T-helper 2 cell treated with Interferon-gamma antibody and Interleukin-4, amounts not matched to agents 100 ng/mL and 5 ng/mL, for 36 hours (primary cell): ENCODE measurements at regions not wholly inside any gene's neighbourhood (a gene's known extent, or its start where the extent isn't known, plus 50 kb on each side); places are given as distances from the start of the nearest gene placed in this dataset.
"Not testable (repeated sequence)": the region's sequence is repeated elsewhere in the genome, so short reads cannot be mapped to it uniquely, and the experiment has no call there.

ENCODE experiments used
- intact Hi-C: fragments of 100-400 bp; cut with micrococcal nuclease; formaldehyde crosslinking; loops from one replicate; pipeline ENCODE4 v1.15.1; 2023

GRCh38 chr1:228939001-228939691, 203.9 kb downstream of the RHOU start:
- intact Hi-C loops: no loop called here

GRCh38 chr1:228939881-228940392, 204.7 kb downstream of the RHOU start:
- intact Hi-C loops: no loop called here

GRCh38 chr1:228940526-228940925, 205.2 kb downstream of the RHOU start:
- intact Hi-C loops: no loop called here

- intact Hi-C loops: no loop called here
Observed at GRCh38 chr1:228940926-228941325, 205.6 kb downstream of the RHOU start.

- intact Hi-C loops: no loop called here
Observed at GRCh38 chr1:228941666-228942065, 206.4 kb downstream of the RHOU start.

- intact Hi-C loops: no loop called here
Observed at GRCh38 chr1:228943436-228943835, 208.2 kb downstream of the RHOU start.

- intact Hi-C loops: no loop called here
Observed at GRCh38 chr1:228944296-228944695, 209.0 kb downstream of the RHOU start.

GRCh38 chr1:228944935-228945371, 209.7 kb downstream of the RHOU start:
- intact Hi-C loops: no loop called here

GRCh38 chr1:228945885-228946284, 210.6 kb downstream of the RHOU start:
- intact Hi-C loops: no loop called here

- intact Hi-C loops: not testable (repeated sequence)
Observed at GRCh38 chr1:228949617-228950016, 214.3 kb downstream of the RHOU start.

GRCh38 chr1:228953207-228953606, 217.9 kb downstream of the RHOU start:
- intact Hi-C loops: no loop called here

- intact Hi-C loops: not testable (repeated sequence)
Observed at GRCh38 chr1:228953808-228954207, 218.5 kb downstream of the RHOU start.

- intact Hi-C loops: no loop called here
Observed at GRCh38 chr1:228955691-228956090, 220.4 kb downstream of the RHOU start.

GRCh38 chr1:228956864-228957263, 221.6 kb downstream of the RHOU start:
- intact Hi-C loops: no loop called here

- intact Hi-C loops: no loop called here
Observed at GRCh38 chr1:228957535-228957934, 222.3 kb downstream of the RHOU start.

- intact Hi-C loops: no loop called here
Observed at GRCh38 chr1:228958121-228958520, 222.8 kb downstream of the RHOU start.

- intact Hi-C loops: no loop called here
Observed at GRCh38 chr1:228958741-228959140, 223.5 kb downstream of the RHOU start.

- intact Hi-C loops: no loop called here
Observed at GRCh38 chr1:228960705-228961104, 225.4 kb downstream of the RHOU start.

- intact Hi-C loops: no loop called here
Observed at GRCh38 chr1:228961511-228961910, 226.2 kb downstream of the RHOU start.

- intact Hi-C loops: no loop called here
Observed at GRCh38 chr1:228963795-228964177, 228.5 kb downstream of the RHOU start.

GRCh38 chr1:228964178-228965089, 229.2 kb downstream of the RHOU start:
- intact Hi-C loops: no loop called here

GRCh38 chr1:228968891-228969606, 233.8 kb downstream of the RHOU start:
- intact Hi-C loops: no loop called here
